Lung (tissue), 11 donors: ENCODE measurements at regions not wholly inside any gene's neighbourhood (a gene's known extent, or its start where the extent isn't known, plus 50 kb on each side); places are given as distances from the start of the nearest gene placed in this dataset.

Source experiments
- ATAC-seq: fragments of 200-7000 bp; cut with Tn5 transposase; one replicate; pipeline ENCODE4 v1.9.1; 2020; ENCODE audit warnings: moderate number of reproducible peaks; ENCODE audit not compliant: insufficient read depth, low FRiP score
- DNase-seq, 3 donors: peaks; one replicate each; pipeline ENCODE4 v3.0.0-alpha.2; 2013 to 2017
- H3K27ac ChIP-seq, 2 donors: one replicate each; pipeline ENCODE4 v1.5.1; 2013; ENCODE audit warnings: mild to moderate bottlenecking in 2 of 2, moderate library complexity in 2 of 2, control low read depth in 1 of 2, inconsistent platforms in 1 of 2, low read depth in 1 of 2, low read length in 1 of 2
- H3K27me3 ChIP-seq, 3 donors: one replicate each; pipeline ENCODE4 v1.5.1; 2013; ENCODE audit warnings: low read length in 2 of 3; ENCODE audit not compliant: control insufficient read depth in 3 of 3, insufficient read depth in 3 of 3
- H3K36me3 ChIP-seq, 4 donors: one replicate each; pipeline ENCODE4 v1.5.1; 2013; ENCODE audit warnings: low read length in 4 of 4, mild to moderate bottlenecking in 1 of 4, moderate library complexity in 1 of 4; ENCODE audit not compliant: control insufficient read depth in 4 of 4, insufficient read depth in 4 of 4
- H3K4me1 ChIP-seq, 5 donors: one replicate each; pipeline ENCODE4 v1.5.1; 2013; ENCODE audit warnings: low read length in 5 of 5, mild to moderate bottlenecking in 2 of 5, moderate library complexity in 1 of 5; ENCODE audit not compliant: control insufficient read depth in 5 of 5, insufficient read depth in 5 of 5
- H3K4me3 ChIP-seq: one replicate; pipeline ENCODE4 v1.5.1; 2013; ENCODE audit warnings: mild to moderate bottlenecking, control low read depth, moderate library complexity
- H3K9ac ChIP-seq, 2 donors: one replicate each; pipeline ENCODE4 v1.5.1; 2013; ENCODE audit warnings: low read length in 2 of 2, control low read depth in 1 of 2; ENCODE audit not compliant: insufficient read depth in 1 of 2
- H3K9me3 ChIP-seq, 4 donors: one replicate each; pipeline ENCODE4 v1.5.1; 2013; ENCODE audit warnings: low read length in 3 of 4, mild to moderate bottlenecking in 1 of 4, moderate library complexity in 1 of 4; ENCODE audit not compliant: control insufficient read depth in 4 of 4, insufficient read depth in 3 of 4
- CTCF ChIP-seq: IDR thresholded peaks from 2 replicates; pipeline ENCODE4 v1.5.1; 2012; ENCODE audit warnings: mild to moderate bottlenecking; ENCODE audit errors: control extremely low read depth, extremely low read depth
- WGBS, 2 donors: extraction: QIAGEN DNeasy Blood & Tissue Kit; methylation state at CpG; one replicate each; pipeline ENCODE4 v1.1.7; 2013; 5-methylcytosine and 5-hydroxymethylcytosine counted together
- donor health status: control.
- donor health status: control.
- donor health status: Bipolar disorder and iron deficiency.
- donor health status: healthy.
- donor health status: DM: yes; HTN: yes; CAD: no.

GRCh38 chr12:25637752-25638151, 84.7 kb upstream of the LMNTD1 start:
- H3K27ac ChIP-seq = no peak overlapping the region
- no peak overlapping the region for H3K4me3 ChIP-seq
- no peak overlapping the region for H3K9ac ChIP-seq
- no peak for ATAC-seq
- H3K36me3 ChIP-seq = no peaks in the 10 kb centered on the region
- H3K4me1 ChIP-seq = no peaks in the 10 kb centered on the region
- no peaks in the 10 kb centered on the region for H3K9me3 ChIP-seq
- no peaks in the 10 kb centered on the region for H3K27me3 ChIP-seq
- no peak for TF ChIP-seq CTCF
- DNase-seq = no peak

- no peak overlapping the region for H3K9ac ChIP-seq
- H3K4me1 ChIP-seq = peaks cover 0 to under 1% (median 0%) of the 10 kb centered on the region in 5 donors
- no peaks in the 10 kb centered on the region for H3K9me3 ChIP-seq
- DNase-seq (no peak), ATAC-seq (no peak)
- H3K36me3 ChIP-seq = no peaks in the 10 kb centered on the region
- H3K27ac ChIP-seq = no peak overlapping the region
- TF ChIP-seq CTCF = no peak
- H3K4me3 ChIP-seq = no peak overlapping the region
- no peaks in the 10 kb centered on the region for H3K27me3 ChIP-seq
- 57 to 70% methylated on average over 5 of the region's 5 CpGs for WGBS, 2 donors
Measured at GRCh38 chr12:25639406-25639805, 86.3 kb upstream of the LMNTD1 start.

GRCh38 chr12:25644979-25645378, 91.9 kb upstream of the LMNTD1 start:
- 58 to 72% methylated on average over 3 of the region's 3 CpGs for WGBS, 2 donors
- Histone ChIP-seq H3K9me3 (peaks cover 0 to 1% (median 0%) of the 10 kb centered on the region in 4 donors), H3K27me3 (no peaks in the 10 kb centered on the region), H3K36me3 (no peaks in the 10 kb centered on the region), H3K4me1 (peaks cover 0 to 26% (median 8%) of the 10 kb centered on the region in 5 donors), H3K4me3 (no peak overlapping the region), H3K9ac (no peak overlapping the region), H3K27ac (no peak overlapping the region)
- TF ChIP-seq CTCF = no peak
- ATAC-seq (no peak), DNase-seq (peak in 1 of 3 donors; percentile 72)

- Histone ChIP-seq H3K27ac (no peak overlapping the region), H3K4me1 (peaks cover 0 to 26% (median 8%) of the 10 kb centered on the region in 5 donors), H3K9ac (no peak overlapping the region), H3K4me3 (no peak overlapping the region), H3K36me3 (no peaks in the 10 kb centered on the region), H3K27me3 (no peaks in the 10 kb centered on the region), H3K9me3 (peaks cover 0 to 1% (median 0%) of the 10 kb centered on the region in 4 donors)
- peak; percentile 24 to 89 (median 52) for DNase-seq
- TF ChIP-seq CTCF = no peak
- ATAC-seq = no peak
- 69 to 70% methylated on average over 4 of the region's 4 CpGs for WGBS, 2 donors
Measured at GRCh38 chr12:25645427-25645826, 92.3 kb upstream of the LMNTD1 start.
